Activated T-cell treated with anti-CD3 and anti-CD28 coated beads for 48 hours (primary cell): ENCODE measurements at regions not wholly inside any gene's neighbourhood (a gene's known extent, or its start where the extent isn't known, plus 50 kb on each side); places are given as distances from the start of the nearest gene placed in this dataset.

ENCODE experiments used
- DNase-seq: peaks from one replicate; pipeline ENCODE4 v3.0.0-alpha.2; 2020; ENCODE audit warnings: low read depth

DNA sequence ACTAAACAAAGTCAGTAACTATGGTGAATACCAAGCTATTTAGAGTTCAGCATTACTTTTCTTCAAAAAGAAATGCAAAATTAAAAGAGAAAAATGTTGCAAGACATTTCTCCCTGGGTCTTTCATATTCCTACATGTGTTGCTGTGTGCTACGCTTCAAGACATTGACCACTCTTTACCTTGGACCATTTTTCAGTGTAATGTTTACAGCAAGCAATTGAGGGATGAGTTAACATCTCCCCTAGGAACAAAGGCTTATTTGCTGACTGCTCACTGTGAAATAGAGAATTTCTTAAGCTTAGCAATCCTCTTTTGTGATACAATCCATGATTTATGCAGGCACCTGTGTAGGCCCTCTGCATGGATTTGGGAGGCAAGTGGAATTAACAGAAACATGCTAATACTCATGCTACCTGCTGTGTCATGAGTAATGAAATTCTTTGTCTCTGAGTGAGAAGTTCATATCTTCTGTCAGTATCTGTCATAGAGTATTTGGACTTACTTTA is 1202.9 kb upstream of the CDH8 start:
- DNase-seq, result no peak

DNA sequence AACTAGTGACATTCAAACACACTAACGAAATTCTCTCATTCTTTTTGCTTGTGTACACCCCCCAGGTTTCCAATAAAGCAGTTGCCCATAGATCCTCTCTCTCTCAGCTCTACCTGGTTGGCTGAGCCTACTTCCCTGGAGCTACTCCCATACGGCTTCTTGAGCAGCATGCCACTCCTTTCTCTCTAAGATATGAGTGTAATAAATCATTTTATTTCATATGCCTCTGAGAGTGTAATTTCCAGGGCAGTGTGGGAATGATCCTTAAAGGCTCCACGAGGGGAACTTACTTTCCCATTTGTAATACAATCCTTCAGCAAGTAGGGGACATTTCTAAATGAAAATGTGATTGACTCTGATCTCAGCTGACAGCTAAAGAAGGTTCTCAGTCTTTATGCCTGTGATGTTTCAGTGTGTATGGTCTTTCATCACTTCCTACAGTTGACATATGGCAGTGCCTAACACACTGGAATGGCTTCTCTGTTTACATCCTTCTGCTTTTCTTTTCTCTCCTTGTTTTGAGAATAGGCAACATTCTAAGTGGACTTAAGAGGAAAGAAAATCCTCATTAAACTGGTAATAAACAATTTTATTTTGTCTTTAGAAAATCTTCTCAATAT is 1194.3 kb upstream of the CDH8 start:
- no peak for DNase-seq

DNA sequence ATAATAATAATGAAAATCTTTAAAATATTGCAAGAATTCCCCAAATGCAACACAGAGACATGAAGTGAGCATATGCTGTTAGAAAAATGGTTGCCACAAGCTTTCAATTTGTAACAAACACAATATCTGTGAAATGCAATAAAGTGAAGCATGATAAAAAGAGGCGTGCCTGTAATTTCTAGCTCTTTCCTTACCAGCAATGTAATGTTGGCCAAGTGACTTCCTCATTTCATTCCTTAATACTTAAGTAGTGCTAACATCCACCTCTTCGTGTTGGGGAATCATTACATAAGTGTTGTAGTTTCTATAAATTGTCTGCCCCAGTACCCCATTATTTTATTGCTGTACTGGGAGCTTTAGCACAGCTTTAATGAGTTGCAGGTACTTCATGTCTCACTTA is 1192.0 kb upstream of the CDH8 start:
- no peak for DNase-seq

DNA sequence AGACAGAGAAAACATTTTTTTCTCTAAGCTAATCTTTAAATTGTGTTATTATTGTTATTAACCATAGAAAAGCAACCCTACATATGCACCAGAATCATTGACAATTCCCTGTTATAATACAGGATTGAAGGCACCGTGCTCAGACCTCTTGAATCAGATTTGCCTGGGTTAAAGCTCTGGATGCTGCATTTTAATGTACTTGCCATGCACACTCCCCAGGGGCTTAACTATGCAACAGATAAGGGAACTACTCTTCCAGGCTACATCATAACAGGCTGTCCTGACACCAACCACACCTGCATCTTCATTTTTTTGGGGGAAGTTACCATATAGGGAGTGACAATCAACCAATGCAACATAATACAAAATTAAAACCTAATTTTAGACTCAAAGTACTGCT is 1187.6 kb upstream of the CDH8 start:
- no peak for DNase-seq

DNA sequence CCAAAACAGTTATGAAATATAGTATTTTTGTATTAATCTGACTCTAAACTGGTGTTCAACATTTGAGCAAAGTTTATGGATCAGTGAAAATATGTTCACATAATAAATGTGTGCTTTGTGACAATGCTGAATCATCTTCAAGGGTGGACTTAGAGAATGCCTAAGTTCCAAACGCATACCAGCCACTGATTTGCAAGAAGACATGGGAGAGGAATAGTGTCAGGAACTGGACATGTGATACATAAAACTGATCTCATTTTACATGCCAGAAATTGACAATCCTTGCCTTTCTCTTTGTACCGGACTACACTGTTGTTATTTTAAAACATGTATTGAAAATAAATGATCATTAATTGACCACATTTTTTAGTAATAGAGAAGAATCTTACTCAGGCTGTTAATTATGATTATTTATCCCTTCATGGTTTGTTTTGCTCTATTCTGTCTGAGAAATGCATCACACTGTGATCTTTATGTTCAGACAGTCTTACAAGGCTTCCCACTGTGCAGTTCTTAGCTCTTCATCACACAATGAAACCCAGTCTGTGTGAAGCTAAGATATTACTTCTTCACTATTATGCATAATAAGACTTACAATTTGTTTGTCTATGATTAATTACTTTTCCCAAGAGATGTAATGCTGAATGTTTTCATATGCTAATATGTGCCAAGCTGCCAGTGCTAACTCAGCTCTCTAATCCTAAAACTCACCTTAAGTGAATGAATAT is 1180.6 kb upstream of the CDH8 start:
- DNase-seq, result no peak

DNA sequence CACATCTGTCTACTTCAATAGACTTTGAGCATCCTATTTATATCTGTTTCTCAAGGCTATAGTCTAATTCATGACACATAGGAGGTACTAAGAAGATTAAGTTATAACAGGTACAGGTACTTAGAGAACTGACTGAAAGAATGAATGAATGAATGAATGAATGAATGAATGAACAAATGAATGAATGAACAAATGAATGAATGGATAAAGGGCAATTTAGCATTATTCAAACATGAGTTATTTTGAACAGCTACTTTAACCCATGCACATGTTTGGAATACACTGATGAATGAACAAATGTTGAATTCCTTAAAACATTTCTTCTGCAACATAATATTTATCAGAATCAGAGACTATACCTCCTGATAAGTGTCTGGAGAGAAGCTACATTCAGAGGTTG is 1165.6 kb upstream of the CDH8 start:
- no peak for DNase-seq

DNA sequence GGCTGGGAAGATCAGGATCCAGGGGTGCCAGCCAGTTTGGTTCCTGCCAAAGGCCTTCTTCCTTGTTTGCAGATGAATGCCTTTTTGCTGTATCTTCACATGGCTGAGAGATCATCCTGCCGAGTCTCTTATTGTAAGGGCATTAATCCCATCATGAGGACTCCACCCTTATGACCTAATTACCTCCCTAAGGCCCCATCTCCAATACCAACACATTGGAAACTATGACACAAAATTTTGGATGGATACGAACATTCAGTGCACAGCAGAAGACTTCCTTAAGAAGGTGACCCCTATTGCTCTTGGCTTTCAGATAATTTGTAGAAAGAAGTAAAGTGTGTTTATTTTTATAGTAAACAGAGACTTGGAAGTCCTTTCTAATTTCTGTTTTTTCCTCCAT is 1164.7 kb upstream of the CDH8 start:
- no peak for DNase-seq

DNA sequence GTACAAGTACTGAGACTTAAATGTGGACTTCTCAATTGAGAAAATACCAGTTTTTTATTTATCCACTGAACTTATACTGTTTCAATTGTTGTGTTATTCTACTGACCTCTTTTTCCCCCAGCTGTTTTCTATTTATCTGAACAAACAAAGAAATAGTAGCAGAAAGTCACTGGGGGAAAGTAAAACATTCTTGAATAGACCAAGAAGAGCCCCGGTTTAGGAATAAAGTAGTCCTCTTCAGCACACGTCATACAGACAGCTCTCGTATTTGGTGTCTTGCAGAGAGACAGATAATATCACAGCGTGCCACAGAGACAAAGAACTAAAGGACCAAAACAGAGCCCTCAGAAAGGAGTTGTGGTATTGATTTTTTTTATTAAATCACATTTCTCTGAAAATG is 1159.1 kb upstream of the CDH8 start:
- no peak for DNase-seq

DNA sequence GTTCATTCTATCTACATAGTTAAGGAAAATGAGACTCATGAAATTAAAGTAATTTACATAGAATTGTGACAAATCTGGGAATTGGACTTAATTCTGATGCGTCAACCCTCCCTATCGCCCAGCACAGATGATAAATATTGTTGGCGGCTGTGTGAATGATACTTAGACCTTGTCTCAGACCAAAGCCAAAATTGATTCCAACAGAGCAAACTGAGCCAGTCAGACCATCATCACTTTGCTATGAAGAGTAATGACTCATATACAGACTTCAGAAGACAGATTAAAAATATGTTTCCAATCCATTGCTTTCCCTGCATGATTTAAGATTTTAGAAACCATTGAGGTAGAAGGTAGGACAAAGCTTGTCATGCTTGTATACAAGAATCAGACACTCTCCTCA is 1156.7 kb upstream of the CDH8 start:
- no peak for DNase-seq

DNA sequence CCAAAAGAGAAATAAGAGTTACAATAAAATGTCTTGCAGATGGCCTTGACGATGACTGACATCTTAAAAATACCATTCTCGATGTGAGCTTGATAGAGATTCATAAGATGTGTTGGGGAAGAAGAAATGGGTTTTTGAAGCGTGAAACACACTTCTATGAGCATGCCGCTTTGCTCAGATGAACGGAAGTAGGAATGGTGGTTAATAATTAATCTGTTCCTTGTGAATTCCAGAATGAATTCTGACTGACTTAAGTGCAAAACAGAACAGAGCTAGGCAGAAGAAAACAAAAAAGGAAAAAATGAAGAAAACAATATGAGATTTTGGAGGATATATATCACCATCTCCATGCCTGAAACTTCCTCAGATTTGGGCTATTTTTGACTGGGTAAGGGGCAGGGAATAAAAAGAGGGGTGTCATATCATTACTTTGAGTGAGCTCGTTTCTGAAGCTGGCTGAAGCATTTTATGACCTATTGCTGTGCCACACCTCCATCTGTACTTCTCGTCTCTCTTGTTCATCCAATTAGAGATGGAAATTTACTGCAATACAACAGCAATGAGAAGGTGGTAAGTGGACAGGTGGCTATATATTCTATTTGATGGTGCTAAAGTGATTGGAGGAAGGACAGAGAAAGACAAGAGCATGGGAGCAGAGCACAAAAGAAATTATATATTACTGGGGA is 1152.0 kb upstream of the CDH8 start:
- DNase-seq, result no peak

DNA sequence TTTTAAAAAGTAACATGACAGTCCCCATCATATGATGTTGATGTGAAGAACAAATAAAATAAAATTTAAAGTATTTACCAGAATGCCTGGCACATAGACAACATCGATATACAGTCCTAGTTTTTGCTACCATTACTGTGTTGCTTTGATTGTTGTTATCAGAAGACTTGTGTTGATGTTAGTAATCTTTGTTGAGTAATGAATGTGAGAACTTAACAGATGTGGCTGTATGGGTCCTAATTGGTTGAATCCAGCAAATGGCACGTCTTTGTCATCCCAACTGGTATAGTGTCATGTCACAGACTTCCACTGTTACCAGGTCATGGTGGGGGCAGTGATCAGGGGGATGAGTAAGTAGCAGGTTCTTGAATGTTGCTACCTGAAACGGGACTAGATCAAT is 1151.4 kb upstream of the CDH8 start:
- no peak for DNase-seq

DNA sequence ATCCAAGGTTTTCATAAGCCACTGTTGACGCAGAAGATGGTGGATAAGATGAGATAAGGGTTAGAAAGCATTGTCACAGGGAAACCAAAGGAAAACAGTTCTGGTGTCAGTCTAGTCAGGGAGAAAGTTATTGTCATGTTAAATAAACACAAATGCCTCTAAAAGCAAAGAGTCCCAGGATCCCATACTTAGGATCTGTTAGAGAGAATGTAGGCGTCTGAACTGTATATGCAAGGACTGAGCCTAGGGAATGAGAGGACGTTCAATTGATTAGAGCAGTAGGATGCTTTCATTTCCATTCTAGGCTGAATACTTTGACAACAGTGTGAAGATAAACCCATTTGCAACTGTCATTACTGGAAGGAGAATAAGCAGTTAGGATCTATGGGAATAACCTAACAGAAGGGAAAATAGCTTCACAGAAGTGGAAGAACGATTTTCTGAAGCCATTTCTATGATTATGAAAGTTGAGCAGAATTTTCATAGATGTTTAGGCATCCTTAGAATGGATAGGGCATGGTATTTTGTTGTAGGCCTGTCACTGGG is 1149.1 kb upstream of the CDH8 start:
- DNase-seq, result no peak

DNA sequence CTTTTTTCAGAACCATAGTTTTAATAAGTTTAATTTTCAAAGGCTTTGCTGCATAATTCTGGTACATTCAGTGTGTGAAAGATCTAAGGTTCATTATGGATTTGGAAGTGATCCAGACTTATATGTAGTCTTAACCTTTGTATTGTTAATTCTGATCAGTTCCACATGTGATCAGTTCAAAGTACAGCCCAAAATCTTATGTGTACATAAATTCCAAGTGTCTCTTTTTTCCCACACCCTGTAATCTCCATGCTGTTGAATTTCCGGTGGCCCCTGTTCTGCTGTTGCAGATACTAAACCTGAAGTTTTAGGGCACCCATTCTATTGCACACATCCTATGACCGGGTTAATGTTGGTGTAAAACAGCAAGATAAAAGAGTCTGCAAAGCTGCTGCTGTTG is 1147.5 kb upstream of the CDH8 start:
- DNase-seq, result no peak

DNA sequence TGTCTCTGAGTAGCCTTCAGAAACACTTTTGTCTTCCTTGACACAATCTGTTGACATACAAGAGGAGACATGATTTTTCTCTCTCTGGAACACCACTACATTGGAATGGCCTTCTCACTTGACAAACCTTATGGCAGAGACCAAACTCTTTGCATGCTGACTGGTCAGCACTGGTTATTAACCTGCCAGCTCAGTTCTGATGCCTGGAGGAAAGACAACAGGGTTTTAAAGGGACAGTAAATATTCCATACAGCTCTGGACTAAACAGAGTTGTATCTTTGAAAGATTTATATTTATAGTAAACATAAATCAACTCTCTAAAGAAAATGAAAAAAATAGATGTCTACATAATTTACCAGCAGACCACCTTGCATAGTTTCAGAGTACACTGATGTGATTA is 1139.1 kb upstream of the CDH8 start:
- DNase-seq, result no peak

DNA sequence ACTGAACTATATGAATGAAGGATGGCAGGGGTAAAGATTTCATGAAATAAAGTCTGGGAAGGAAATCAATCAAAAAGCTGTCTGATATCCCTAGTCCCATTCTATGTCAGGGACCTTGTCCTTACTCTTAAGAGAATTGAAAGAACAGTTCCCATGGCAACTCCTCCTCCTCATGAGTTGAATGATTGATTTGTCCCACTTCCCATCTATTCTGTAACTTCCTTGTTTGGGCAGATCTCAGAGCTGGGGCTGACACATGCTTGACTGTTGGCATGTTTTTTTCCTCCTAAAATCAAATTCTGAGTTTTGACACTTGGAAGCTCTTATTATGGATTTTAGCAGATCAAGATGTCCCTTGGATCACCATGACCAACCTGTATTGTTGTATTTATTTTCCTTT is 1138.6 kb upstream of the CDH8 start:
- no peak for DNase-seq

DNA sequence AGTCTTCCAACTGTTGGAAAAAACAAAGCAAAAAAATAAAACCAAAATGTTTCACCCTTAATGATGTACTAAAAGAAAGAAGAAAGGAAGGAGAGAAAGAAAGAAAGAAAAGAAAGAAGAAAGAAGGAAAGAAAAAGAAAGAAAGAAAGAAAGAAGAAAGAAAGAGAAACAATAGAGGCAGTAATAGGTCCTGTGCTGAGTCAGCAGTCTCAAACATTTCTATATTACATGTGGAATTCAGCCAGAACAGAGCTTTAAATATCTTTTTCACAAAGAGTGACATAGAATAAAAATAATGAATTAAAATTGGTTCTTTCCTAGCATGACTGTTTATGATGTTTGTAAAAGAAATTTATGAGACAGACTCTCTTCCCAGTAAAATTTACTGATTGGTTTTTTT is 1135.3 kb upstream of the CDH8 start:
- DNase-seq, result no peak

DNA sequence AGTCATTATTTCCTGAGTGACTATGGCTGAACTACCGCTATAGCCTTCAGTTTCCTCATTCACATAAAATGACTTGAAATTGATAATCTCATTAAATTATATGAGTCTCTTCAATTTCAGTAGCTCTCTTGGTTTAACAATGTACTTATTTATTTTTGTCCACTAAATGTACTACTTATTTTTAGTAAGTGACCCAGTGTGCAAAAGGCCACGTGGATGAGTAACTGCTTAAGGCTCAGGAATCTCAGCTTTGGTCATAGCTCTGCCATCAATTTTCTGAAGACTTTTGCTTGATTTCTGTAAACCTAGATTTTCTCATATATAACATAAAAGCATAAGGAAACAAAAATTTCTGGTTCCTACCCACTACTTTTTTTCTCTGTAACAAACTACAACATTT is 1132.9 kb upstream of the CDH8 start:
- no peak for DNase-seq

DNA sequence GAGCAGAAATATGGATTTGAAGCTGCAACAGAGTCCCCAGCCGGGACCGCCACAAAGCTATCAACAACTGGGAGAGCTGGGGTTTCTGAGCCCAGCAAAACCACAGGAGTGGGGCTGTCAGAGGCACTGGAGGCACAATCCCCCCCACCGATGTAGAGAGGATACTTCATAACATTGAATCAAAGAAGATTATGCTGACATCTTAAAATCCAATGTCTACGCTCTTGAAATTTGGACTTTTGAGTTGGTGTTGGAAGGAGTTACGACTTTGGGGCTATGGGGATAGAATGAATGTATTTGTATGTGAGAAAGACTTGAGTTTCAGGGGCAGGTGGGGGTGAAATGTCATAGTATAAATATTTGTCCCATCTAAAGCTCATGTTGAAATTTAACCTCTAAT is 1121.6 kb upstream of the CDH8 start:
- DNase-seq, result no peak

DNA sequence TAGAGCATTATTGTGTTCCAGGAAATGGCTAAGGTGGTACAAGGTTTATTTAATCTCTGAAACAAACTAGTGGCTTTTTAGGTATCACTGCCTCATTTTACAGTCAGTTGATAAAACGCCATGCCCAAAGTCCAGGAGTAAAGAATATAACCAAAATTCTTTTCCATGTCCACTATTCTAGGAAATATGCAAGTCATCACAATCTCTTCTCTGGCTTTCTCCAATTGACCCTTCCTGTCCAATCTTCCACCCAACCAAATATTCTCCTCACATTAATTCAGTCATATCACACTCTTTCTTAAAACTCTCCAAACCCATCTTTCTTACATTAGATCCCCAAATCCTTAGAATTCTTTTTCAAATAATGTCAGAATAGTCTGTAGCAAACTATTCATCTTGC is 1110.0 kb upstream of the CDH8 start:
- no peak for DNase-seq

DNA sequence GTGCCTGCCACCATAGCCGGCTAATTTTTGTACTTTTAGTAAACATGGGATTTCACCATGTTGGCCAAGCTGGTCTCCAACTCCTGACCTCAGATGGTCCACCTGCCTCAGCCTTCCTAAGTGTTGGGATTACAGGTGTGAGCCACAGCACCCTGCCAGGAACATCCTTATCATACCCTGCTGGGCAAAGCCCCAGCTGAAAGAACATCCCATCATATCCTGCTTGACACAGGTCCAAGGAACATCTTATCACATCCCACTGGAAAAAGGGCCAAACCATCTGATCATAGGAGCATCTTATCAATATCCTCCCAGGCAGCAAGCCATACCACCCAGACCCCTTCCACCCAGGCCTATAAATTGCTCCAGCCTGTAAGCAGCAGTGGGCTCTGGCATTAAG is 1109.2 kb upstream of the CDH8 start:
- DNase-seq, result no peak

DNA sequence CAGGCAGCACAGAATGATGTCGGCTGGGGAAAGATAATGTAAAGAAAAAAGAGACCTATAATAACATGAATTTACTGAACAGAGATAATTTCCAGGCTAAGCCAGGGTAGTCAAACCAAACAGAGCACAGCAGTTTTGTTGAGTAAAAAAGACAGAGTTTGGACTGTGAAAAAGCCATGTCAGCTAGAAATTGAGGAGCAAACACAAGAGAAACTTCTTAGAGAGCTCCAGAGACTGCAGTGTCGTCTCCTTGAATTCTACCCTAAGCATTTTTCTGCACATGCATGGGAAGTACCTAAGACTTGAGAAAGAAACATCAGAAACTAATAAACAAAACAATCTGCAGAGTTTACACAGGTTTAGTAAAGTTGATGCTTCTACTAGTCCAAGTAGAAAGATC is 1098.8 kb upstream of the CDH8 start:
- DNase-seq, result no peak

DNA sequence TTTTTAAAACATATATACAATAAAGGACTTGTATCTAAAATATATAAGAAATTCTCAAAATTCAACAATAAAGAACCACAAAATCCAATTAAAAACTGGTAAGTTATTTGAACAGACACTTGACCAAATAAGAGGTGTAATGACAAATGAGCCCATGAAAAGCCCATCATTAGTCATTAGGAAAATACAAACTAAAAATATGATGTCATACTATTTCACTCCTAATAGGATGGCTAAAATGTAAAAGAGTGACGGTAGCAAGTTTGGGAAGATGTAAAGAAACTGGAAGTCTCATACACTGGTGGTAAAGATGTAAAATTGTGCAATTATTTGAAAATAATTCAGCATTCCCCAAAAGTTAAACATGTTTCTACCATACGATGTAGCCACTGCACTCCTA is 1095.3 kb upstream of the CDH8 start:
- DNase-seq, result no peak

DNA sequence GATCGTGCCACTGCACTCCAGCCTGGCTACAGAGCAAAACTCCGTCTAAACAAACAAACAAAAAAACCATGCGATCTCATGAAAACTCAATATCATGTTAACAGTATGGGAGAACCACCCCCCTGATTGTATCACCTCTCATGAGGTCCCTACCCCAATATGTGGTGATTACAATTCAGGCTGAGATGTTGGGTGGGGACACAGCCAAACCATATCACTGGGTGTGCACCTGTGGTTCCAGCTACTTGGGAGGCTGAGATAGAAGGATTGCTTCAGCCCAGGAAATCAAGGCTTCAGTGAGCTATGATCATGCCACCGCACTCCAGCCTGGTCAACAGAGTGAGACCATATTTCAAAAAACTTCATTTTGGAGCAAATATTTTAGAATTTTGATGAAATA is 1094.7 kb upstream of the CDH8 start:
- DNase-seq, result no peak
